Endothelial cell (in vitro differentiated cells): ENCODE measurements at regions not wholly inside any gene's neighbourhood (a gene's known extent, or its start where the extent isn't known, plus 50 kb on each side); places are given as distances from the start of the nearest gene placed in this dataset.

Experiments used
- DNase-seq: peaks from one replicate; pipeline ENCODE4 v3.0.0; 2021; ENCODE audit warnings: low spot score
- H3K27ac Mint-ChIP-seq: one replicate; pipeline ENCODE4 v1.8.0; 2021; ENCODE audit warnings: mixed read lengths, inconsistent platforms; ENCODE audit not compliant: unreplicated experiment
- H3K27me3 Mint-ChIP-seq: one replicate; pipeline ENCODE4 v1.8.0; 2021; ENCODE audit warnings: mild to moderate bottlenecking, moderate library complexity, mixed read lengths, inconsistent platforms; ENCODE audit not compliant: unreplicated experiment
- H3K36me3 Mint-ChIP-seq: one replicate; pipeline ENCODE4 v1.8.0; 2021; ENCODE audit warnings: mild to moderate bottlenecking, low read depth, mixed read lengths, inconsistent platforms; ENCODE audit not compliant: unreplicated experiment
- H3K4me1 Mint-ChIP-seq: one replicate; pipeline ENCODE4 v1.8.0; 2021; ENCODE audit warnings: mild to moderate bottlenecking, mixed read lengths, inconsistent platforms; ENCODE audit not compliant: unreplicated experiment
- H3K4me3 Mint-ChIP-seq: one replicate; pipeline ENCODE4 v1.8.0; 2021; ENCODE audit warnings: mild to moderate bottlenecking, mixed read lengths, inconsistent platforms; ENCODE audit not compliant: unreplicated experiment
- H3K9me3 Mint-ChIP-seq: one replicate; pipeline ENCODE4 v1.8.0; 2021; ENCODE audit warnings: mixed read lengths, inconsistent platforms; ENCODE audit not compliant: unreplicated experiment
- CTCF ChIP-seq: fragments of 200-600 bp; sonication (generic); IDR thresholded peaks from one replicate; pipeline ENCODE4 v1.5.0; 2021; ENCODE audit warnings: antibody characterized with exemption; ENCODE audit not compliant: unreplicated experiment

- H3K36me3 Mint-ChIP-seq: no peaks in the 10 kb centered on the region
- no peak overlapping the region for H3K4me3 Mint-ChIP-seq
- no peaks in the 10 kb centered on the region for H3K4me1 Mint-ChIP-seq
- no peak for TF ChIP-seq CTCF
- no peaks in the 10 kb centered on the region for H3K27me3 Mint-ChIP-seq
- H3K27ac Mint-ChIP-seq: no peak overlapping the region
- no peaks in the 10 kb centered on the region for H3K9me3 Mint-ChIP-seq
- DNase-seq: no peak
These were observed 236.5 kb upstream of the KCNG1 start for GRCh38 chr20:51259455-51259854.

GRCh38 chr20:51258582-51259165 lies 235.8 kb upstream of the KCNG1 start:
- no peak overlapping the region for H3K27ac Mint-ChIP-seq

DNA sequence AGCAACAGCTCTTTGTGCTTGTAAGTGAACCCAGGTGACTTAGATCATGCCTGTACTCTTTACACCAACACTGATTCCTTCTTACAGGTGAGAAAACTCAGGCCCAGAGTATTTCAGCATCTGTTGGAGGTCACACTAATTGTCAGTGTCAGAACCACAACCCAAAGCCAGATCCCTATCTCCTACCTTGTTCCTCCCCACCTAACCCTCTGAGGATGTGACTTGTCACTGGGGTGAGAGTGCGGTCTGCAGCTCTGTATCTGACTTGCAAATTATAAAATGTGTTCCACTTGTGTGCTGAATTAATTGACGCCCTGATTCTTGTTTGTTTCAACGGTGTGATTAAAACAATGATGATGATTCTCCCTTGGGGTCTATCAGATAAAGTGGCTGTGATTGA lies 232.5 kb upstream of the KCNG1 start:
- H3K27me3 Mint-ChIP-seq: peaks cover 5% of the 10 kb centered on the region
- no peak overlapping the region for H3K27ac Mint-ChIP-seq
- no peak overlapping the region for H3K4me3 Mint-ChIP-seq
- no peak for DNase-seq
- TF ChIP-seq CTCF: no peak
- H3K9me3 Mint-ChIP-seq: peaks cover 4% of the 10 kb centered on the region
- H3K4me1 Mint-ChIP-seq: no peaks in the 10 kb centered on the region
- no peaks in the 10 kb centered on the region for H3K36me3 Mint-ChIP-seq

More at GRCh38 chr20:51258582-51259165, 235.8 kb upstream of the KCNG1 start:
- Mint-ChIP-seq H3K4me3 (no peak overlapping the region), H3K4me1 (no peaks in the 10 kb centered on the region), H3K9me3 (no peaks in the 10 kb centered on the region), H3K36me3 (no peaks in the 10 kb centered on the region), H3K27me3 (no peaks in the 10 kb centered on the region)
- DNase-seq: no peak
- TF ChIP-seq CTCF: no peak

GRCh38 chr20:51253280-51253679 lies 230.4 kb upstream of the KCNG1 start:
- Mint-ChIP-seq H3K4me1 (no peaks in the 10 kb centered on the region), H3K27ac (no peak overlapping the region), H3K36me3 (no peaks in the 10 kb centered on the region), H3K9me3 (peaks cover 4% of the 10 kb centered on the region), H3K27me3 (peaks cover 5% of the 10 kb centered on the region), H3K4me3 (no peak overlapping the region)
- no peak for DNase-seq
- TF ChIP-seq CTCF: no peak

GRCh38 chr20:51249781-51250180 lies 226.9 kb upstream of the KCNG1 start:
- DNase-seq: no peak
- H3K36me3 Mint-ChIP-seq: no peaks in the 10 kb centered on the region
- no peak overlapping the region for H3K27ac Mint-ChIP-seq
- H3K9me3 Mint-ChIP-seq: peaks cover 4% of the 10 kb centered on the region
- H3K4me3 Mint-ChIP-seq: no peak overlapping the region
- TF ChIP-seq CTCF: no peak
- H3K27me3 Mint-ChIP-seq: peaks cover 6% of the 10 kb centered on the region
- H3K4me1 Mint-ChIP-seq: no peaks in the 10 kb centered on the region
